ENCODE measurements at regions not wholly inside any gene's neighbourhood (a gene's known extent, or its start where the extent isn't known, plus 50 kb on each side); places are given as distances from the start of the nearest gene placed in this dataset.

- DNase-seq (ENCODE audit: low read depth in 3 of 3): no peak
These were observed 139.2 kb upstream of the EOMES start for GRCh38 chr3:27861046-27862036.

- DNase-seq (ENCODE audit: low read depth in 3 of 3): no peak
These were observed 143.6 kb upstream of the EOMES start for GRCh38 chr3:27865731-27866130.

GRCh38 chr3:27869152-27869551, 147.0 kb upstream of the EOMES start:
- no peak for DNase-seq (ENCODE audit: low read depth in 3 of 3)

GRCh38 chr3:27877061-27878013, 155.2 kb upstream of the EOMES start:
- DNase-seq (ENCODE audit: low read depth in 3 of 3): no peak

- DNase-seq (ENCODE audit: low read depth in 3 of 3): no peak
These were observed 155.9 kb upstream of the EOMES start for GRCh38 chr3:27878014-27878383.

- DNase-seq (ENCODE audit: low read depth in 3 of 3): no peak
These were observed 159.1 kb upstream of the EOMES start for GRCh38 chr3:27880969-27881892.

GRCh38 chr3:27883266-27883665, 161.1 kb upstream of the EOMES start:
- DNase-seq (ENCODE audit: low read depth in 3 of 3): no peak

- DNase-seq (ENCODE audit: low read depth in 3 of 3): no peak
These were observed 163.5 kb upstream of the EOMES start for GRCh38 chr3:27885641-27886040.

- no peak for DNase-seq (ENCODE audit: low read depth in 3 of 3)
These were observed 166.4 kb upstream of the EOMES start for GRCh38 chr3:27888562-27888961.

- DNase-seq (ENCODE audit: low read depth in 3 of 3): no peak
These were observed 167.6 kb upstream of the EOMES start for GRCh38 chr3:27889745-27890144.

- DNase-seq (ENCODE audit: low read depth in 3 of 3): no peak
These were observed 178.2 kb upstream of the EOMES start for GRCh38 chr3:27900316-27900715.

GRCh38 chr3:27903446-27903845, 181.3 kb upstream of the EOMES start:
- no peak for DNase-seq (ENCODE audit: low read depth in 3 of 3)

GRCh38 chr3:27905625-27906024, 183.5 kb upstream of the EOMES start:
- no peak for DNase-seq (ENCODE audit: low read depth in 3 of 3)

- no peak for DNase-seq (ENCODE audit: low read depth in 3 of 3)
These were observed 185.0 kb upstream of the EOMES start for GRCh38 chr3:27907148-27907547.

GRCh38 chr3:27907929-27908328, 185.8 kb upstream of the EOMES start:
- DNase-seq (ENCODE audit: low read depth in 3 of 3): no peak

GRCh38 chr3:27910456-27910855, 188.3 kb upstream of the EOMES start:
- DNase-seq (ENCODE audit: low read depth in 3 of 3): no peak

GRCh38 chr3:27914199-27914598, 192.1 kb upstream of the EOMES start:
- no peak for DNase-seq (ENCODE audit: low read depth in 3 of 3)

GRCh38 chr3:27923349-27924068, 201.4 kb upstream of the EOMES start:
- no peak for DNase-seq (ENCODE audit: low read depth in 3 of 3)

GRCh38 chr3:27927882-27928281, 205.8 kb upstream of the EOMES start:
- DNase-seq (ENCODE audit: low read depth in 3 of 3): no peak

- no peak for DNase-seq (ENCODE audit: low read depth in 3 of 3)
These were observed 208.0 kb upstream of the EOMES start for GRCh38 chr3:27930052-27930602.

All from stimulated activated CD4-positive, alpha-beta T cell treated with anti-CD3 and anti-CD28 coated beads, TNF-alpha, amount 100 ng/mL, for 24 hours (primary cell).